GM18873 (cell line): ENCODE measurements at regions not wholly inside any gene's neighbourhood (a gene's known extent, or its start where the extent isn't known, plus 50 kb on each side); places are given as distances from the start of the nearest gene placed in this dataset.
"Not testable (repeated sequence)": the region's sequence is repeated elsewhere in the genome, so short reads cannot be mapped to it uniquely, and the experiment has no call there.

Experiments used
- ATAC-seq: cut with Tn5 transposase; IDR thresholded peaks from one replicate; pipeline ENCODE4 v1.9.1; 2021; ENCODE audit warnings: mild to moderate bottlenecking, moderate library complexity, moderate number of reproducible peaks; ENCODE audit not compliant: unreplicated experiment, low FRiP score

- no peak for ATAC-seq
Measured at GRCh38 chr5:174999581-174999980, 275.2 kb downstream of the MSX2 start.

GRCh38 chr5:174998131-174998730, 273.8 kb downstream of the MSX2 start:
- ATAC-seq = no peak

DNA sequence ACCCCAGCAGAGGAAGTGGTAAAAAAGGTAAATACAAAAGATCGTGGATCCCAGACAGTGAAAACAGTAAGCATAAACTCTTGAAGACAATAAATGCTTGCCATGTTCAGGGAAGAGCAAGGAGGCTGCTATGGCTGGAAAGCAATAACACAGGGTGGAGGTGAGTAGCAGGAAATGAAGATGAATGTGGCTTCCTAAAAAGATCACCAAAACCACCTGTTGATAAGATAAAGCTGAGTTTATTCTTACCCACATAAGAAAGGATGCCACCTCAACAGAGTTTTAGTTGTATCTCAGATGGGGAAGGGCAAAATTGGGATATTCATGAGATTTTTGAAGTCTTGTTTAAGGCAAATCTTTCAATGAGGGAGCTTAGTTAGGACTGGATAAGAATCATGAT, 273.3 kb downstream of the MSX2 start:
- ATAC-seq = no peak

GRCh38 chr5:174996941-174997340, 272.6 kb downstream of the MSX2 start:
- ATAC-seq = no peak

GRCh38 chr5:174995827-174996226, 271.4 kb downstream of the MSX2 start:
- no peak for ATAC-seq

DNA sequence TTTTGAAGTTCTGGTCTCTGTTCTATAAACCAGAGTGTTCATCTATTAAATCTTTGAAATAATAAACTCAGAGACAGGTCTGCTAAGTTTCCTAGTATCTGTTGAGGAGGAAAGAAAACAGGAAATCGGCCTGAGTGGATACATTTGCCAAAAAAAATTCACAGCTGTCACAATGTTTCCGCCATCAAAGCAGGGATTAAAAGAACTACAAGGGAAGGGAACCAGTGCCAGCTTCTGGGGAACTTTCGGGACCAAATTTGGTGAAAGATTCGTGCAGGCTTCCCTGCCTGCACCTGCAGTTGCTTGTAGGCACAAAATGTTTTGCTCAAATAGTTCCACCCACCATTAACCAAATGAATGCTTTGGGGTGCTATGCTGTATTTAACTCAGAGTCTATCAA, 267.5 kb downstream of the MSX2 start:
- no peak for ATAC-seq

- no peak for ATAC-seq
Measured at GRCh38 chr5:174990909-174991308, 266.5 kb downstream of the MSX2 start.

GRCh38 chr5:174987443-174988012, 263.1 kb downstream of the MSX2 start:
- ATAC-seq = no peak

DNA sequence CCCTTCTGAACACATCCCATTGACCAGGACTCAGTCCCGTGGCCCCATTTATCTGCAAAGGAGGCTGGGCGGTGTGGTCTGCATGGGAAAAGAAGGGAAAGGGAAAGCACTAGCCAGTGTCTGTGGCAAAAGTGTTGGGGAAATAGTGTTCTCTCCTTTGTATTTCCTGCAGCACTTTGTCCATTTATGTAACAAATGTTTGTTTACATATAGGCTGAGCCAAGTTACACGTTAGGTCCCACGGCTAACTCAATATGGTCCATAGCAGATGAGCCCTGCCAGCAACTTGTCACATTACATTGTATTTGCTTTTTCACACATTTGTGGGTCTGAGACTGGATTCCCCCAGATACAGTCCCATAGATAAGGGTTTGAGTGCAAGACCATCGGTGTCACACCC, 260.5 kb downstream of the MSX2 start:
- no peak for ATAC-seq

- no peak for ATAC-seq
Measured at GRCh38 chr5:174982485-174982884, 258.1 kb downstream of the MSX2 start.

- no peak for ATAC-seq
Measured at GRCh38 chr5:174981416-174981815, 257.0 kb downstream of the MSX2 start.

DNA sequence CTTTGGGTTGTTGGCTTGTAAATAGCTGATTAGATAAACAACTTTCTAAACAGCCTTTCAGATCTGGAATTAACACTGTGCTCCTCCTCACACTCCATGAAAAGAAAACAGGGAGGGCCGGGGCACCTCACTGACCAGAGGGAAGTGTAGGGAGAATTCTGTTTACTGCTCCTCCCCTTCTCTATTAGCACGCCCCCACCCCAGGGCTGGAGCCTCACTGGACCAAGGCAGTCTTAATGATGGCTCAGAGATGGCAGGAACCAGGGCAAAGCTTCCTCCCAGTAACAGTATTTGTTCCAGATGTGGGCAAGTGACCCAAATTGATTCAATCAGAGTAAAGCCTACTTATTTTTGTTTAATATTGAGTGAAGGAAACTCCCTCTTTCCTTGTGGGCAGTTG, 256.6 kb downstream of the MSX2 start:
- no peak for ATAC-seq

DNA sequence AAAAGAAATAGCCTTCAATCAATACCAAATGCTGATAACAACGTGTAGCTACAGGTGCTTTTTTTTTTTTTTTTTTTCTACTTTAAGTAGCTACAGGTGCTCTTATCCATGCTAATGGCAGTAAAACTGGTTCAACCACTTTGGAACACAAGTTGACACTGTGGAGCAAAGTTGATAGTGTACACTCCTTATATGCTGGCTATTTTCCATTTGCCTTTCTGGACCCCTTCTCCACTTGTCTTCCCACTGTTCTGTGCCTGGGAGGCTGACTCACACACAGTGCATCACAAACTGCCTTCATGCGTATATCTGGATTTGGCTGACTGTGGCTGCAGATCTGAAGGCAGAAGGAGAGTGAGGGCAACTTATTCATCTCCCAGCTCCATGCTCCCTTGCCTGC, 247.9 kb downstream of the MSX2 start:
- no peak for ATAC-seq

DNA sequence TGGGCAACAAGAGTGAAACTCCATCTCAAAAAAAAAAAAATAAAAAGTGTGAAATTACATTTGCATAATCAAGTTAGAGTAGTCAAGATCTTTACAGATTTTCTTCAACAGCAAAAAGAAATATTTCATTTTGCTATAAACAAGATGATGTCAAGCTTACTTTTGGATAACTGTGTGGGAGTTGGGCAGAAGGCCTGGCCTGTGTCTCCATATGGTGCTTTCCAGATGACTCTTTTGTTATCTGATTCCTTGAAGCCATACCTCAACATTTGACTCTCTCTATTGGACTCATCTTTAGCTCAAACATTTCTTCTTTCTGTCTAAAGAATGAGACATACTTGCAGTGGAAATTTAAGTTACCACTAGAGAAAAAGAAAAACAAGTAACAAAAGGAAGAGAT, 246.8 kb downstream of the MSX2 start:
- ATAC-seq = no peak

- no peak for ATAC-seq
Measured at GRCh38 chr5:174970502-174970901, 246.1 kb downstream of the MSX2 start.

- no peak for ATAC-seq
Measured at GRCh38 chr5:174953871-174954270, 229.5 kb downstream of the MSX2 start.

GRCh38 chr5:174951151-174951780, 226.9 kb downstream of the MSX2 start:
- no peak for ATAC-seq

GRCh38 chr5:174947548-174947947, 223.2 kb downstream of the MSX2 start:
- no peak for ATAC-seq

GRCh38 chr5:174945853-174946252, 221.5 kb downstream of the MSX2 start:
- no peak for ATAC-seq

DNA sequence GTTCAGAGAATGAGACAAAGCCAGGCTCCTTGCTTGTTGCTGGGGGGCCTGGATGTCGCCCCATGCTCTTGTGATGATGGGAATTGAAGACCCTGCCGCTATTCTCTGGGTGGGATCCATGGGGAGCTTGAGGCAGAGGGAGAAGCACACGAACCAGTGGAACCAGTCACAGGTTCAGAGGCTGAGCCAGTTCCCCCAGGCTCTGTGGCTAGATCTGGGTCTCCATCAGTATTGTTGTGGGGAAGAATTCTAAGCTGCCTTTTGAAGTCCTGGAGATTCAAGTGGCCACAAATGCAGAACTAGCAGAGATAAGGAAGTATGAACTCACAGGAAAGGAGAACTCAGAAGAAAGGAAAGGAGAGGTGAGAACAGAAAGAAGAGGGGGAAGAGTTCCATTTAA, 219.4 kb downstream of the MSX2 start:
- ATAC-seq = no peak

DNA sequence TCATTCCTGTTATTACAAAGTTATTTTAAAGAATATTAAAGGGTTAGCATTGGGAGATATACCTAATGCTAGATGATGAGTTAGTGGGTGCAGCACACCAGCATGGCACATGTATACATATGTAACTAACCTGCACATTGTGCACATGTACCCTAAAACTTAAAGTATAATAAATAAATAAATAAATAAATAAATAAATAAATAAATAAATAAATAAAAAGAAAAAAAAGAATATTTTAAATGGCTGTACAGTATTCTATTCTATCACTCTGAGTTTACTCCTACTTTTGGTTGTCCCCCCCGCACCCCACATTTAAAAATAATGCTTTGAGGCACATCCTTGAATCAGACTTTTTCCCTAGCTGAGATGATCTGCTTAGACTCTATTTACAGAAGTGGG, 218.6 kb downstream of the MSX2 start:
- not testable (repeated sequence) for ATAC-seq
